GM12892 (cell line): ENCODE measurements at regions not wholly inside any gene's neighbourhood (a gene's known extent, or its start where the extent isn't known, plus 50 kb on each side); places are given as distances from the start of the nearest gene placed in this dataset.

Experiments
- POLR2A ChIP-seq: IDR thresholded peaks from 2 replicates; pipeline ENCODE4 v1.6.1; 2011; ENCODE audit warnings: low read depth, low read length, control low read depth
- POLR2AphosphoS5 ChIP-seq: IDR thresholded peaks from 2 replicates; pipeline ENCODE4 v1.6.1; 2011; ENCODE audit warnings: low read depth, low read length, control low read depth
- TAF1 ChIP-seq: IDR thresholded peaks from 2 replicates; pipeline ENCODE4 v1.6.1; 2011; ENCODE audit warnings: low read depth, mild to moderate bottlenecking, control low read depth, low read length, borderline replicate concordance

- no peak for TF ChIP-seq TAF1
- no peak for TF ChIP-seq POLR2A
- no peak for TF ChIP-seq POLR2AphosphoS5
Observed at GRCh38 chr1:239944666-239945065, 147.0 kb upstream of the FMN2 start.
